GDM1 (cell line): ENCODE measurements at regions not wholly inside any gene's neighbourhood (a gene's known extent, or its start where the extent isn't known, plus 50 kb on each side); places are given as distances from the start of the nearest gene placed in this dataset.
"Not testable (repeated sequence)": the region's sequence is repeated elsewhere in the genome, so short reads cannot be mapped to it uniquely, and the experiment has no call there.

Source experiments
- DNase-seq: peaks from one replicate; lab custom pipeline; 2025; lab: John Stamatoyannopoulos, UW

- no peak for DNase-seq
These were observed 1566.6 kb downstream of the EFNB2 start for GRCh38 chr13:104968876-104969275.

GRCh38 chr13:104967836-104968630 is 1567.4 kb downstream of the EFNB2 start:
- no peak for DNase-seq

GRCh38 chr13:104967376-104967775 is 1568.1 kb downstream of the EFNB2 start:
- no peak for DNase-seq

GRCh38 chr13:104962411-104962810 is 1573.1 kb downstream of the EFNB2 start:
- DNase-seq, result no peak

GRCh38 chr13:104961246-104961645 is 1574.2 kb downstream of the EFNB2 start:
- DNase-seq, result no peak

GRCh38 chr13:104954210-104954609 is 1581.3 kb downstream of the EFNB2 start:
- DNase-seq, result no peak

GRCh38 chr13:104953588-104953987 is 1581.9 kb downstream of the EFNB2 start:
- no peak for DNase-seq

- no peak for DNase-seq
These were observed 1585.4 kb downstream of the EFNB2 start for GRCh38 chr13:104949840-104950740.

GRCh38 chr13:104944176-104944575 is 1591.3 kb downstream of the EFNB2 start:
- DNase-seq, result no peak

GRCh38 chr13:104943331-104943730 is 1592.1 kb downstream of the EFNB2 start:
- no peak for DNase-seq

- DNase-seq, result no peak
These were observed 1597.6 kb downstream of the EFNB2 start for GRCh38 chr13:104937881-104938280.

- no peak for DNase-seq
These were observed 1599.2 kb downstream of the EFNB2 start for GRCh38 chr13:104936304-104936703.

- not testable (repeated sequence) for DNase-seq
These were observed 1614.9 kb downstream of the EFNB2 start for GRCh38 chr13:104920513-104920912.

GRCh38 chr13:104920091-104920490 is 1615.4 kb downstream of the EFNB2 start:
- no peak for DNase-seq

- no peak for DNase-seq
These were observed 1635.2 kb downstream of the EFNB2 start for GRCh38 chr13:104900191-104900817.

- DNase-seq, result no peak
These were observed 1637.0 kb downstream of the EFNB2 start for GRCh38 chr13:104898484-104898883.

GRCh38 chr13:104895521-104895920 is 1639.9 kb downstream of the EFNB2 start:
- DNase-seq, result no peak

- no peak for DNase-seq
These were observed 1660.3 kb downstream of the EFNB2 start for GRCh38 chr13:104875038-104875754.

- no peak for DNase-seq
These were observed 1663.3 kb downstream of the EFNB2 start for GRCh38 chr13:104872153-104872552.

- DNase-seq, result no peak
These were observed 1664.0 kb downstream of the EFNB2 start for GRCh38 chr13:104871456-104871855.

- DNase-seq, result no peak
These were observed 1666.0 kb downstream of the EFNB2 start for GRCh38 chr13:104869501-104869900.

- no peak for DNase-seq
These were observed 1666.7 kb downstream of the EFNB2 start for GRCh38 chr13:104868806-104869205.
